Neural cell (in vitro differentiated cells): ENCODE measurements at regions not wholly inside any gene's neighbourhood (a gene's known extent, or its start where the extent isn't known, plus 50 kb on each side); places are given as distances from the start of the nearest gene placed in this dataset.

Source experiments
- CTCF ChIP-seq: fragments of 450-650 bp; IDR thresholded peaks from 2 replicates; pipeline ENCODE4 v1.5.1; 2014; ENCODE audit warnings: antibody characterized with exemption, mild to moderate bottlenecking, moderate library complexity; ENCODE audit not compliant: poor library complexity, severe bottlenecking
- EZH2 ChIP-seq: fragments of 200-600, 300-800 bp; shearing (Covaris generic), sonication (generic); IDR thresholded peaks from 2 replicates; pipeline ENCODE4 v1.6.1; 2014; ENCODE audit warnings: antibody characterized with exemption, low read length, borderline replicate concordance, mild to moderate bottlenecking; ENCODE audit not compliant: insufficient read depth, poor library complexity, severe bottlenecking
- RAD21 ChIP-seq: fragments of 450-650 bp; conservative IDR thresholded peaks from 2 replicates; pipeline ENCODE4 v1.6.1; 2014; ENCODE audit warnings: antibody characterized with exemption, mild to moderate bottlenecking, moderate library complexity

- no peak for TF ChIP-seq CTCF
- no peak for TF ChIP-seq EZH2
- TF ChIP-seq RAD21, result no peak
Observed at GRCh38 chr1:214927796-214928195, 154.7 kb upstream of the KCNK2 start.
